B cell (primary cell): ENCODE measurements at regions not wholly inside any gene's neighbourhood (a gene's known extent, or its start where the extent isn't known, plus 50 kb on each side); places are given as distances from the start of the nearest gene placed in this dataset.
"Not testable (repeated sequence)": the region's sequence is repeated elsewhere in the genome, so short reads cannot be mapped to it uniquely, and the experiment has no call there.

Experiments
- EZH2 ChIP-seq: IDR thresholded peaks from 2 replicates; pipeline ENCODE4 v1.6.1; 2012; ENCODE audit warnings: borderline replicate concordance, low read depth, mild to moderate bottlenecking, moderate library complexity, low read length; ENCODE audit not compliant: insufficient read depth, poor library complexity, severe bottlenecking
- TF ChIP-seq, protein P1 (sequence below): fragments of 200-600 bp; IDR thresholded peaks from one replicate; pipeline ENCODE4 v1.8.0; 2022; ENCODE audit warnings: antibody characterized with exemption, mild to moderate bottlenecking

DNA sequence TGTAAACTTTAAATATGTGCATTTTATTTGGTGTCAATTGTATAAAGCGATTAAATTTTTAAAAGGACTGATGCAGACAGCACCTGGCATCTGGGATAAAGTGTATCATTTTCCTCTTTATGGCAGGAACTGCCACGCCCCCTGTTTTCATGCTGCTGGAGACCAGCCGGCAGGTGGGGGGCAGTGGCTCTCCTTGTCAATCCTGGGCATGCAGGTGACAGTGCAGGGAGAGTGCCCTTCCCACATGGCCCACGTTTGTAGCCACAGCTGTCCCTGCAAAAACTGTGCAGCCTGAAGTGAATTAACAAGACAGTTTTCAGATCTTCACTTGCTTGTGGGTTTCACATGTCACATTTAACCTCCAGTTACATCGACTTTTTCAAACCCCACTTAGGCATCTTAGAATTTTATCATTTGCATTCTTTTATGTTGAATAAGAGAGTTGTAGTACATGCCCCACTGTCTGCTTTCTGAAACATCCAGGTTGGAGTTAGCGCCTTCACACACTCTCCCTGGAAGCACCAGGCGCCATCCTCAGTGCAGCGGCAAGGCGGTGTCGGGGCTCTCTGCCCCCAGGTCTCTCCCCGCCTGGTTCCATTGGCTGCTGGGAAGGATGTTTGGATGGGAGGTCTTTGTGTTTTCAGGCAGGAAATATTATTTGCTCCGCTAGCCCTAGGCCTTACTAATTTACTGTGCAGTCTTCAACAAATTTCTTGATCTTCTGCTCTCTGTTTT lies 134.2 kb upstream of the FAN1 start:
- TF ChIP-seq, protein P1, sequence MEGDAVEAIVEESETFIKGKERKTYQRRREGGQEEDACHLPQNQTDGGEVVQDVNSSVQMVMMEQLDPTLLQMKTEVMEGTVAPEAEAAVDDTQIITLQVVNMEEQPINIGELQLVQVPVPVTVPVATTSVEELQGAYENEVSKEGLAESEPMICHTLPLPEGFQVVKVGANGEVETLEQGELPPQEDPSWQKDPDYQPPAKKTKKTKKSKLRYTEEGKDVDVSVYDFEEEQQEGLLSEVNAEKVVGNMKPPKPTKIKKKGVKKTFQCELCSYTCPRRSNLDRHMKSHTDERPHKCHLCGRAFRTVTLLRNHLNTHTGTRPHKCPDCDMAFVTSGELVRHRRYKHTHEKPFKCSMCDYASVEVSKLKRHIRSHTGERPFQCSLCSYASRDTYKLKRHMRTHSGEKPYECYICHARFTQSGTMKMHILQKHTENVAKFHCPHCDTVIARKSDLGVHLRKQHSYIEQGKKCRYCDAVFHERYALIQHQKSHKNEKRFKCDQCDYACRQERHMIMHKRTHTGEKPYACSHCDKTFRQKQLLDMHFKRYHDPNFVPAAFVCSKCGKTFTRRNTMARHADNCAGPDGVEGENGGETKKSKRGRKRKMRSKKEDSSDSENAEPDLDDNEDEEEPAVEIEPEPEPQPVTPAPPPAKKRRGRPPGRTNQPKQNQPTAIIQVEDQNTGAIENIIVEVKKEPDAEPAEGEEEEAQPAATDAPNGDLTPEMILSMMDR, result not testable (repeated sequence)
- not testable (repeated sequence) for TF ChIP-seq EZH2
